ENCODE measurements at regions not wholly inside any gene's neighbourhood (a gene's known extent, or its start where the extent isn't known, plus 50 kb on each side); places are given as distances from the start of the nearest gene placed in this dataset.
"Not testable (repeated sequence)": the region's sequence is repeated elsewhere in the genome, so short reads cannot be mapped to it uniquely, and the experiment has no call there.

DNA sequence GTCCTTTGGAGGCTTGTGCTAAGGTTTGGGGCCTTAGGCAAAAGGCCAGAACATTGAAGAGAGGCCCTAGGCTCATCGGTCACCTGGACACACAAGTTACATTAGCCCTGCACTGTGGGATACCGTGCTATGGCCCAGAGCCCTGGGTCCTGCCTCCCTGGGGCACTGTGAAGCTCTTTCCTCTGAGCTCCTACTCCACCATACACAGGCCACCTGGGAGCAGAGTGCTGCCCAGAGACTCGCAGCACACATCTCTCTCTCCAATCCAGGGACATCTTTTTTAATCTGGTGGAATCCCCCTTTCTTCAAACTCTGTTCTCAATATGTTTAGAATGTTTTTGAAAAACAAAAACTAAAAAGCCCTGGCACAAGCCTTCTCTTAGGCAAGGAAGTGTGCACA lies 314.2 kb upstream of the RGS6 start:
- DNase-seq = no peak

GRCh38 chr14:71618716-71619115 lies 313.5 kb upstream of the RGS6 start:
- no peak for DNase-seq

GRCh38 chr14:71619472-71619871 lies 312.8 kb upstream of the RGS6 start:
- DNase-seq = no peak

- DNase-seq = no peak
These were observed 311.8 kb upstream of the RGS6 start for GRCh38 chr14:71620401-71620800.

- DNase-seq = no peak
These were observed 311.0 kb upstream of the RGS6 start for GRCh38 chr14:71621276-71621675.

- DNase-seq = no peak
These were observed 310.1 kb upstream of the RGS6 start for GRCh38 chr14:71621980-71622605.

DNA sequence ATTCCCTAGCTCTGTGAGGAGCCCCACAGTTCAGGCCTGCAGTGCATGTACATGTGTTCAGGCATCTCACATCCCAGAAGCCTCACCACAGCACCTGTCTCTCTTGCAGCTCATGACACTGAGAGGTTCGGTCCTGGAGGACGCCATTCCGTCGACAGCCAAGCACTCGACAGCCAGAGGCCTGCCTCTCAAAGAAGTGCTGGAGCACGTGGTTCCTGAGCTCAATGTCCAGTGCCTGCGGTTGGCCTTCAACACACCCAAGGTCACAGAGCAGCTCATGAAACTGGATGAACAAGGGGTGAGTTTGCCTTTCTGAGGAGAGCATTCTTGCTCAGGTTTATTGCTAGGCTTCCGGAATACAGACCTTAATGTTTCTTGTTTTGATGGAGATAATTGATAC lies 308.3 kb upstream of the RGS6 start:
- DNase-seq = no peak

- DNase-seq = no peak
These were observed 307.1 kb upstream of the RGS6 start for GRCh38 chr14:71625175-71625574.

DNA sequence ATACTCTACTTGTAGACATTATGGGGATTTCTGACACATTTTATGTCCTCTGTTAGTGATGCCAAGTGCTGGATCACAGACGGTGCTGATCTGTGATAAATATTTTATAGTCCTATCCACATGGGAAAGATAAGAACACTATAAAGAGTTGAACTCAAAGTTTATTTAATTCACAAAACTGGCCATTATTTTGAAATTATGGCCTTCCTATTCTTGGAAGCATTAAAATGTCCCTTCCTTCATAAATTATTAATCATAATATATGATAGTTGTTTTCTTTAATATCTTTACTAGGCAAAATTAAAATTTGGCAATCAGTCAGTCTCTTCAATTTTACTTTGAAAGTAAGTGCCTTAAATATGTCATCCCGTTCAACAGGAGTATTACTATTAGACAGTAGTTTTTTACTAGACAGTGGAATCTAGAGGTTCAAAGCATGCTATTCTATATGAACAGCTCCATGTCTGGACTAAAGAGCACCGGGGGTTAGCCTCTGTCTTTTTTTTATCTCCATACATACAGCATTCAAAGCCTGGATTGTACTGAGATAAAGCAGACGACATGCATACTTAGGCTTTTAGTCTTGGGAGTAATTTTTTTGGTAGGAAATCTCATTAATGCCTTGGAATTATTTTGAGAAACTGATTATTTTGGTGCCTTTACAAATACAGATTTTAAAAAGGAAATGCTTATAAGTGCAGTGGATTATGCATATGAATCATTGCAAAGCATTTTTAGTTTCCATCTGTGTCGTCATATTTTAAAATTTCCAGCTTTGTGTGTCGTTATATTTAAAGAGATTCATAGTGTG lies 306.1 kb upstream of the RGS6 start:
- DNase-seq = no peak

DNA sequence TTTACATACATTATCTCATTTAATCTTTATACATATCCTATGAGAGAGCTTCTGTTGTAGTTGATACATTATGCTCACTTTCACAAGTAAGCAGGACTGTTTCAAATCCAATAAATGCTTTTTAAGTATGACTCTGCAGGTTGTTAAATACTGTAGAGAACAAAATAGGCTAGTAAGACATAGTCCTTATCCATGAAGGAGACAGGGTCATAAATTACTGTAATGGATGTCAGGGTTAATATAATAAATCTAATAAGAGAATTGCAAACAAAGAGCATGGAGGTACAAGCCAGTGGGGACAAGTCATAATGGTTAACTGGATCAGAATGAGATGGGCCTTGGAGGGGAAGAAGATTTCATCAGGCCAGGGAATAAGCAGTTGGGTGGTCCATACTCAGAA lies 303.8 kb upstream of the RGS6 start:
- no peak for DNase-seq

DNA sequence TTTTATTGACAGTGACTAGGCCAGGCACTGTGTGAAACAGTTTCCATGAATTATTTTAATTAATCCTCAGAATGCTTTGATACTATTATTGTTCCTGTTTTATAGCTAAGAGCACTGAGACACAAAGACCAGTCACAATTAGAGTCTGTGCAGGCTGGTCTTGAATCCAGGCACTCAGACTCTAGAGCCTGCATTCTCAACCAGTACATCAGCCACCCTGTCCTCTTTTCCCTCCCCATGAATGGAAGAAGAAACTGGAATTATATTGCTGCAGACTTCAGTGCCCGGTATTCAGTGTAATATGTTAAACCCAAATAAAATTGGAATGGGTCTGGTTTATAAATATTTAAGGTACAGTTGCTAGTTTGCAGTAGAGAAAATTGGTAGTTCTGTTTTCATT lies 303.0 kb upstream of the RGS6 start:
- DNase-seq = no peak

- no peak for DNase-seq
These were observed 302.3 kb upstream of the RGS6 start for GRCh38 chr14:71629765-71630492.

DNA sequence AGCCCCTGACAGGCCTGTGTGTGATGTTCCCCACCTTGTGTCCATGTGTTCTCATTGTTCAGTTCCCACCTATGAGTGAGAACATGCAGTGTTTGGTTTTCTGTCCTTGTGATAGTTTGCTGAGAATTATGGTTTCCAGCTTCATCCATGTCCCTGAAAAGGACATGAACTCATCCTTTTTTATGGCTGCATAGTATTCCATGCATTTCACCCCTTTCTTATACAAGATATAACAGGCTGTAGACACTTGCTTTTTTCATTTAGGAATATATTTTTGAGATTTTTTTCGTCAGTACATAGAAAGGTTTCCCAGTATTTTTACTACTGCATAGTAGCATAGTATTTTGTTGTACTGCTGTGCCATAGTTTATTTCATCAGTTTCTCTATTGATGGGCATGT lies 301.2 kb upstream of the RGS6 start:
- not testable (repeated sequence) for DNase-seq

DNA sequence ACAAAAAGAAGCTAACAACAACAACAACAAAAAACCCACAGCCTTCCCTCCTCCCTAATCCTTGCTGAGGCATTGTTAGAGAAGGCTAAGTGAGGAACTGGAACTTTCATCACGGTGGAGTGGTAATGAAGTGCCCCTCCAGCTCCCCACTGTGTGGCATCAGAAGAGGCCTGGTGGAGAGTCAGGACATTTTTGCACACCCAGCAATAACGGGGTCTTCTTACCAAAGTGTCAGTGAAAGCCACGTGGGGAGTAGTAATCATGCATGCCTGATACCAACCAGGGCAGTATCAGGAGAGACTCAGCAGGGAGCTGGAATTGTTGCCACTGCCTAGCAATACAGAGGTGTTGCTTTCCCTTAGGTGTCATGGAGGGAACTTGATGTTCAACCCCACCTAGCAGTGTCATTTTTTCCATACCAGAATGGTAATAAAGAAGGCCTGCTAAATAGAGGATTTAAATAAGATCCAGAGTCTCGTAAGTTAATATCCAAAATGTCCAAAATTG lies 299.7 kb upstream of the RGS6 start:
- DNase-seq = no peak

DNA sequence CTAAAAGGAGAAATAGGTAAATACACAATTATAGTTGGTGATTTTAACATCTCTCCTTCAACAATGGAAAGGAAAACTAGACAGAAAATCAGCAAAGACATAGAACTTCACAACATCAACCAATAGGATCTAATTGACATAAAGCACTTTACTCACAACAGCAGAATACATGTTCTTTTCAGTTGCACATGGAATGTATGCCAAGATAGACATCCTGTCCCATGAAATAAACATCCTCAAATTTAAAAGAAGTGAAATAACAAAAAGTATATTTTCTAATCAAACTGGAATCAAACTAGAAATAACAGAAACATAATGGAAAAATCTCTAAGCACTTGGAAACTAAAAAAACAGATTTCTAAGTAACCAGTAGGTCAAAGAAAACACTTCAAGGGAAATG lies 296.2 kb upstream of the RGS6 start:
- DNase-seq = no peak

DNA sequence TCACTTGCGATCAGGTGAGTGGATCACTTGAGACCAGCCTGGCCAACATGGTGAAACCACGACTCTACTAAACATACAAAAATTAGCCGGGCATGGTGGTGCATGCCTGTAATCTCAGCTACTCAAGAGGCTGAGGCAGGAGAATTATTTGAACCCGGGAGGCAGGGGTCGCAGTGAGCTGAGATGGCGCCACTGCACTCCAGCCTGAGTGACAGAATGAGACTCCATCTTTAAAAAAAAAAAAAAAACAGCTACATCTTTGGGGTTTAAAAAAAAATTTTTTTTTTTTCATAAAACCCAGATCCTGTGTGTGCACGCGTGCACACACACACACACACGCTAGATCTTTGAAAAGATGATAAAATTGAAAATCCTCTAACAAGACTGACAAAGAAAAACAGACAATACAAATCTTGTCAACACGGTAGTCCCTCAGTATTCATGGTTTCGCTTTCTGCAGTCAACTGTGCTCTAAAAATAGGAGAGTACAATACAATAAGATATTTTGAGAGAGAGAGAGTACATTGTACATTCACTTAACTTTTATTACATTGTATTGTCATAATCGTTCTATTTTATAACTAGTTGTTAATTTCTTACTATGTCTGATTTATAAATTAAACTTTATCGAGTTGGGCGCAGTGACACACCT lies 295.3 kb upstream of the RGS6 start:
- no peak for DNase-seq

DNA sequence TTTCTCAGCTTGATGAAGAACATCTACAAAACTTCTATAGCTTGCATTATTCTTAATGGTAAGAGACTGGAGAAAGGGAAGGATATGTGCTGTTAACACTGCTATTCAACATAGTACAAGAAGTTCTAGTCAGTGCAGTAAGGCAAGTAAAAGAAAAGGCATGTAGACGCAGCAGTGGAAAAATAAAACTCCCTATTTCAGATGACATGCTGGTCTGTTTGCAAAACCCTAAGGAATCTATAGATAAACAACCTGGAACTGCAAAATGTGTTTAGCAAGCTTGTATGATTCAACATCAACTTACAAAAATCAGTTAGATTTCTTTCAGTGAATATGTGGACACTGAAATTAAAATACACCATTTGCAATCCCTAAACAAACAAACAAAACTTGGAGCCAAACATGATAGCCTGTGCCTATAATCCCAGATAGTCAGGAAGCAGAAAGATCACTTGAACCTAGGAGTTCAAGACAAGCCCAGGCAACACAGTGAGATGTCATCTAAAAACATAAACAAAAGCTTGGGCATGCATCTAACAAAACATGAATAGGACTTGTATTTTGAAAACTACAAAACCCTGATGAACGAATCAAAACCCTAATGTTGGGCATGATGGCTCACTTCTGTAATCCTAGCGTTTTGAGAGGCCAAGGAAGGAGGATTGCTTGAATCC lies 293.6 kb upstream of the RGS6 start:
- DNase-seq = no peak

DNA sequence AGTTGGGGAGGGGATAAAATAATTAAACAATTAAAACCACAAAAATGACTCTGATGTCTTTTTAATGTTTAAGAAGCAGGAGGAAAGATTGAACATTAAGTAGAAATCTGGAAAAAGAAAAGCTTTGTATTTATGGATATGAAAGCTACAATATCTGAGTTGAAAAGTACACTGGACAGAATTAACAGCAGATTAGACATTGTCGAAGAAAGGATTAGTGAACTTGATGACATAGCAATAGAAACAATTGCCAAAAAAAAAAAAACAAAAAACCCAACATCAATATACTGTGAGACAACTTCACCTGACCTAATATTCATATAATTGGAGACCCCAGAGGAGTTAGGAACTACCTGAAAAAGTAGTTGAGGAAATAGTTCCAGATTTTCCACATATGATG lies 289.5 kb upstream of the RGS6 start:
- no peak for DNase-seq

- no peak for DNase-seq
These were observed 286.6 kb upstream of the RGS6 start for GRCh38 chr14:71645656-71646055.

- no peak for DNase-seq
These were observed 285.7 kb upstream of the RGS6 start for GRCh38 chr14:71646518-71646917.

DNA sequence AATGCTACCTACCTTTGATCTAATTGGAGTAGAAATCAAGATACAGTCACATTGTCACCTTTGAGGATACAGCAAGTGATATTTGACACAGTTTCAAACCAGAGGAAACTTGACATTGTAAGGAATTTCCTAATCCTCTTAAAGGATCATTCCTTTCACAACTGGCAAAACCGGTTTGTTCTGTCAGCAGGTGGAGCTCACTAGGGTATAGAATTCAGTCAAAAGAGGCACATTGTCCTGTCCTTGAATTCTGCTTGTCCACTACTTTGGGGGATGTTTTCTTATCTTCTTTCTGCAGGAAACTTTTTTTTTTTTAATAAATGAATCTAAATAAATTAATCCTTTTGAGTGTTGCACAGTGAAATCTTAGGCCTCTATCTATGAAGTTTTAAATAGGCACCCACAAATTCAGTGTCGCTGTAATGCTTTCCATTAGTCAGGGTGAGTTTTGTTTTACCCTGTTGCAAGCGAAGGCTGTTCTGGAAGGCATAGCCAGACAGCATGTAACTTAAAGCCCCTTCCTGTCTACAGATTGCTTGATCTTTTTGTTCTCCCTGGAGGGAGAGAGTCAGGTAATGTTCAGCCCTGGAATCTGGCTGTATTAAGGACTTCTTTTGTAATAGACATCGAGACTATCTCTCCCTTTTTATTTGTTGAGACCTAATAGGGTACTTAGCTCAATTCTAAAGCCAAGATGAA lies 285.0 kb upstream of the RGS6 start:
- DNase-seq = no peak

DNA sequence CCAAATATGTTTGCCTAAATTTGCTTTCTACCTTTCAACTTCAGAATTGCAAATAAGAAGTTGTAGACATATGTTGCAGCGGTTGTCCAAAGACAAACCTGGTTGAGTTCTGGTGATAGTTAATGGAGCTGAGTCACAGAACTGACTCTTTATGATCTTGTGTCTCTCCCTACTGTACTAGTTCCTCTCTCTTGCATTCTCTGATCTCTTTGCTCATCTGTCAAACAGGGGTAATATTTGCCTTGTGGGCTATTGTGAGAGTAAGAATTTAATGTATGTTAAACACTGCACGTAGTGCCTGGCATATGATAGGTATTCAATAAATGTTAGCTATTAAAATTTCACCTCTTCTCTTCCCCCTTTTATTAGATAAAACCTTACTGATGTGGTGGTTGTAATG lies 283.5 kb upstream of the RGS6 start:
- no peak for DNase-seq
